NOMO-1 treated with dmso at 0.1 percent for 144 hours (cell line): ENCODE measurements at regions not wholly inside any gene's neighbourhood (a gene's known extent, or its start where the extent isn't known, plus 50 kb on each side); places are given as distances from the start of the nearest gene placed in this dataset.
"Not testable (repeated sequence)": the region's sequence is repeated elsewhere in the genome, so short reads cannot be mapped to it uniquely, and the experiment has no call there.

ENCODE experiments used
- DNase-seq: peaks from one replicate; lab custom pipeline; 2025; ENCODE audit not compliant: unreplicated experiment; lab: John Stamatoyannopoulos, UW

DNA sequence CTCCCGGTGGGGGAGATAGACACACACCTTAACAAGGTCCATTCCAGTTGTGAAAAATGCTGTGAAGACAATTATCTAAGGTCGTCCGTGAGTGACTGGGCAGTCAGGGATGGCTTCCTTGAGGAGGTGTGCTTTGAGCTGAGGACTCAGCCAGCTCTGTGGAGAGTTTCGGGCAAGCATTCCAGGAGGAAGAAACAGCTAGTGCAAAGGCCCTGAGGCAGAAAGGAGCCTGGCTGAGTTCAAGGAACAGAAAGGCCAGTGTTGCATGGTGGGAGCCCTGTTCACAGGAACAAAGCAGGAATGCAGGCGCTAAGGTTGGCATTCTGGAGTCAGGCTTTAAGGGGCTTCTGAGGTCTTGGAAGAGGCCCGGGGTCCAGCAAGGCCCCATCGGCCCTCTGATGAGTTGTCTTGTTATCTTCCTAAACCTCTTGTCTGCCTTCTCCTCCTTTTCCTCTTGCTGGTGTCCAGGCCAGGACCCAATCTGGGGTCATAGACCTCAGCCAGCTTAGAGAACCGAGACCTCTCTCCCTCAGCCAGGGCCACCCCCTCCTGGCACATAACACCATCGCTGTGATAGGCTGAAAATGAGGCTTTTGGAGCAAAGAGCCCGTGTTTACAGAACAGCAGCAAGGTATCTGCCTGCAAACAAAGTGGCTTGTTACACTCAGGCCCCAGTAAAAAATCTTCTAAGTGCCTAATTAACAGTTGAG is 270.2 kb upstream of the MVB12B start:
- no peak for DNase-seq

DNA sequence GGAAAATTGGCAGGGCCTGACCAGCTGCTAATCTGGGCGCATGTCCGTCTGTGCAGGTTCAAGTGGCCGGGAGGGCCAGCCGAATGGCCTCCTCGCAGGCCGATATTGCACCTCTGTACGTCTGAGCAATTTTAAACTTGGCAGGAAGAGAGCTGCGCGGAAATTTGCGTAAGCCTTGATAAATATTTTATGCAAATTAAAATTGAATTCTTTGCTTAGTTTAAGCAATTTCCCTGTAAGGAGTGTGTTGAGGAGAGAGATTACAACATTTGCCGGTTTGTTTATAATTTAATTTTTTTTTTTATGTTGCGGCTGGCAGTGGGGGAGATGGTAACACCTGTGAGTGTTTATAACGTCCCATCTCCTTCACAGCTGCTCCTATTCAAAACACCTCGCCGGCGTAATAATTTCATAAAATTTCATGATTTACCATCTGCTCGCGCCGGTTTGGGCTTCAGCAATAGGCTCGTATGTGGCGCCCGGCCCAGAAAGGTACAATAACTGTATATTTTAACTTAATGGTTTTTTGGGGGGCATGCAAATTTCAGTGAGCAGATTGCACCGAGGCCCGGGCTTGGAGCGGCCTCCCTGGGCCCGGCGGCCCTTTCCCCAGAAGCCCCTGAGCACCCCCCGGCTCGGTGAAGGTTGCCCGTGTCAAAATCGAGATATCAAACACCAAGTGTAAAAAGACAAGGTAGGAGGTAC is 269.4 kb upstream of the MVB12B start:
- no peak for DNase-seq

DNA sequence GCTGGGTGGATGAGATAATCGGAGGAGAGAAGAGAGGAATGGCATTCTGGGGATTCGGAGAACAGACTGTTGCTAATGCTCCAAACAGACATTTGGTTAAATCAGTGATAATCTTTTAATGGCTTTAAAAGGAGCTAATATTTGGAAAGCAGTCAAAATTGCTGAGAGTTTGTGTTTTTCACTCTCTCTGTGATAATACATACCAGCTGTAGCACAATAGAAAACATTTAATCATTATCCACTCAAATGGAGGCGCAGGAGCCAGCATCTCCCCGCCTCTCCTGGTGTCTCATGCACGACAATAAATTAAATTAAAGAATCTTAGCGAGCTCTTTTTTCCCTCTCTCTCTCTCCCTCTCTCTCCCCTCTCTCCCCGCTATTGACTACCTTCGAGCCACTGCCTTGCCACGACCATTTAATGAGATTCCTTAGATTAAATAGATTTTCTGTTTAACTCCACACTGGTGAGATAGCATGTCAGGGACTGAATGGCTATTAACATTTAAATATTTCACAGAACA is 268.6 kb upstream of the MVB12B start:
- no peak for DNase-seq

DNA sequence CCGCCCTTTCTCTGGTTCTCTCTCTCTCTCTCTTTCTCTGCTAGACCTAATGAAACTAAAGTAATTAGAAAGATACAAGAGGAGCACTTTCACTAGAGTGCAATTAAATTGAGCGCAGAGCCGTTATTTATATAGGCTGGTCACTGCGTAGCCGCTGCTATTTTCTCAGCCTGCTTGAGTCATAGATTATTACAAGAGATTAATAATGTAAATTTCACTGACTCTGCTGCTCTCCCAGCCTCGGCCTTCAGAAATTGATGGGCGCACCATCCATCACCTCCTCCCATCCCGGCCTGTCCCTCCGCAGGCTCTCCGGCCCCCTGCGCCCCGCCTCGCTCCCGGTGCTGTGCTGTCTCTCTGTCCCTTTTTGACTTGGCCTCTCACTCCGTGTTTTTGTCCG is 268.0 kb upstream of the MVB12B start:
- no peak for DNase-seq

DNA sequence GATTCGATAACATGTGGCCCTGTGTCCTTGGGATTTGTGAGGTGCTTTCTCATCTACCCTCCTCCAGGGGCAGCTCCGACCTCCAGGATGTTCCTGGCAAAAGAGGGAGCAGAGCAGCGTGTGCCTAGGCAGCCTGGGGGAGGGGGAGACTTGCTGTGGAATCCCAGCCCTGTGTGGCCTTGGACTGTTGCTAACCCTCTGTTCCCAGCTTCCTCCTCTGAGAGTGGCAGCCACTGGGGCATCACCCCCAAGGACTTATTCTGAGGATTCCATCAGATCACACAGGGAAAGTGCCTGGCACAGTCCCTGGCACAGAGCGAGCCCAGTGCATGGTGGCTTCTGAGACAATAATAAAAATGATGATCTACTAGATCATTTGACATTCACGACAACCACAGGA is 265.1 kb upstream of the MVB12B start:
- no peak for DNase-seq

DNA sequence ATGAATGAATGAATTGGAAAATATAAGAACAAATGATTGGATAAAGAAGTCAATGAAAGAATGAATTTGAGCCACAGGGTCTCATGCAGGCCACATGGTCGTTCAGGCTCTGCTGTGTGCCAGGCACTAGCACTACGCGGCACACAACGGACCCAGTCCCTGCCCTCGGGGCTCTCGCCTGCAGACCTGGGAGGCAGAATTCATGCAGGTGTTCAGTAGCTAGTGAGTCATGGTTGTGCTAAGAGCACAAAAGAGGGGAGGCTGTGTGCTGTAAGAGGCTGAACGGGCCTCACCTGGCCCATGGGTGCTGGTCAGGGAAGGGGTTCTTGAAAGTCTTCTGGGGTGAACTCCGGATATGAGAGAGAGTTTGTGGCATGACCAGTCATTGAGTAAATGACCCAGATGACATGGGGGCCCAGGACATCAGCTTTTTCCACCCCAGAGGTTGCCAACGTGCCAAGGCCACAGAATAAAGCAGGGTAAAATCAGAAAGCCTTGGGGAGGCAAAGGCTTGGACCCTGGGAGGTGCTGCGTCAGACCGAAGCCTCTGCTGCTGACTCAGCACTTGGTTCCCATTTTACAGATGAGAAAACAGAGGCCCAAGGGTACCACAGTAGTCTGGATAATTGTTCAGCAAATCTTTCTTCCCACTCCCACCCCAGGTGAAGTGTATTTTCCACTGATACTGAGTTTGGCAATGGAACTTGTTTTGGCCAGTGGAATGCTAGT is 264.3 kb upstream of the MVB12B start:
- DNase-seq, result no peak

DNA sequence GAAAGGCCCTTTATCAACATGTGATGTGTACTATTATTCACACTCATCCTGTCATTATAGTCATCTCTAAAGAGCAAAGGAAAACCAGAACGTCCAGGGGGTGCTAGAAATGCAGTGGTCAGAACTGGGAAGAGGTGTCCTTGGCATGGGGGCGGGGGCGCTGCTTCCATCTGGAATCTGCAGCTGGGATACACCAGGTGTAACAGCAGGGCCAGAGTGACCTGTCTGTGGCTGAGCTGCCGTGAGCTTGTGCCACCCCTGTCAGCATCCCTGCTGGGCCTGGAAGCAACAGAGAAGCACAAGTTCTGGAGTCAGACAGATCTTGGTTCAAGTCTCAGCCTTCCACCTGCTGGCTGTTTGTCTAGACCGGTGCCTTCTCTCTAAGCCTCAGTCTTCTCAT is 263.3 kb upstream of the MVB12B start:
- DNase-seq, result no peak

DNA sequence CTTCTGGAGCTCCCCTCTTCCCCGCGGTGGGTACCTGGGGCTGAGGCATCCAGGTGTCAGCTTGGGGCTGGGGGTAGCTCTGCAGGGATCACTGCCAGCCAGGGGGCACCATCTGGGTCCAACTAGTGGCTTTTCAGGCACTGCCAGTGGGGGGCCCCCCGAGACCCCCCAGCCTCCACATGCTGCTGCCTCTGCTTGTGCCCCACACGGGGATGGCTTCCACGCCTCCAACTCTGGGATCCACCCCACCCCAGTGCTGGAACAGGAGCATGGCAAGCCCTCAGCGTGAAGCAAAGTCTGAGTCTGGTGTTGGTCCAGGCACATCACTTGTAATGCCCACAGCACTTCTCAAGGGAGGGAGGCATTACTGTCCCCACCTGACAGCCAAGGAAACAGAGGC is 260.5 kb upstream of the MVB12B start:
- no peak for DNase-seq

DNA sequence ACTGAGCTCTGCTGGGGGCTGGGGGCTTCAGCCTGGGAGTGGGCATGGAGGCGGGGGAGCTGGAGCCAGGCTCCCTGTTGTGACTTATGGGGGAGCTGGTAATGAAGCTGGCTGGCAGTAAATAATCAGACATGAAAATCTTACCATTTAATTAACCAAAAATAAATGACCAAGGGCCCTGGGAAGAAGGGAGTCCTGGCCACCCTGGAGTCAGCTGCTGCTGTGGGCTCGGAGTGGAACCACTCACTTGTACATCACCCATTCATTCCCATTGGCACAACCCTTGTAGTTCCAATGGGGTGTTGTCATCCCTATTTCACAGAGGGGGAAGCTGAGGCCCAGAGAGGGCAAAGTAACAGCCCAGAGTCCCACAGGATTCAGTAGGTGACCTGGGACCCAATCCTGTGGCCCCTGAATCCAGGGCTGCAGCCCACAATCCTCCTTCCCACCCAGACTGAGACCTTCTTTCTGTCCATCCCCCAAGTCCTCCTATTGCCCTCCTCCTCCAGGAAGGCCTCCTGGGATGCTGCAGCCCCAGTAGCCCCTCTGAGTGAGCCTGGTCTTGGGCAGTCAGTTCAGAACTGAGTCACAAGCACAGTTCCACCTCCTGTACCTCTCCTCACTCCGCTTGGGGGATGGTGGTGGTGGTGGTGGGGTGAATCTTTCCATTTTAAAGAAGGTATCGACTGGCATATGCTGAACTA is 259.4 kb upstream of the MVB12B start:
- DNase-seq, result no peak

DNA sequence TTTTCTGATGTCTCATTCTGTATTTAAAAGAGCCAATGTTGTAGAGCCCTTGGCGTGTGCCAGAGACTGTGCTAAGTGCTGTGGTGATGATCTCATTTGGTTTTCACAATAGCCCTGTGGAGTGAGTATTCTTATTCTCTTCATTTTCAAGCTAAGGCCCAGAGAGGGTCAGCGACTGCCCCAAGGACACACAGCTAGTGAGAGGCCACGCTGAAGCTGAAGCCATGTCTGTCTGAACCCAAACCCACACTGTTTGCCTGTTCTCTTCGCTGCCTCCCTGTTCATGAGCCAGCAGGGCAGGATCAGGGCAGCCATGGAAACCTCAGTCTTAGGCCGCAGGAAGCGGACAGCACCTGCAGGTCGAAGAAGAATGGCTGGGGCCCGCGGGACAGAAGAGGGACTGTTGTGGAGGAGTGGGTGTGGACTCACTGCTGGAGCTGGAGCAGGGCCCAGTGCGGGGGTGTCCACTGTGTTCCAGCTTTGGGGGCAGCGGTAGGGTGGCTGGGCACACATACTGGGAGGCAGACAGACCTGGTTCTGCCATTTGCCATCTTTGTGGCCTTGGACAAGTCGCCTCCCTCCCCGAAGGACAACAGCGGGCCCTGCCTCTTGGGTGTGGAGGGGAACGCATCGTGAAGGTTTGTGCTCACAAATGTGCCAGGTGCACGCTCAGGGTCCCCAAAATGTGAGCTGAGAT is 257.9 kb upstream of the MVB12B start:
- no peak for DNase-seq

DNA sequence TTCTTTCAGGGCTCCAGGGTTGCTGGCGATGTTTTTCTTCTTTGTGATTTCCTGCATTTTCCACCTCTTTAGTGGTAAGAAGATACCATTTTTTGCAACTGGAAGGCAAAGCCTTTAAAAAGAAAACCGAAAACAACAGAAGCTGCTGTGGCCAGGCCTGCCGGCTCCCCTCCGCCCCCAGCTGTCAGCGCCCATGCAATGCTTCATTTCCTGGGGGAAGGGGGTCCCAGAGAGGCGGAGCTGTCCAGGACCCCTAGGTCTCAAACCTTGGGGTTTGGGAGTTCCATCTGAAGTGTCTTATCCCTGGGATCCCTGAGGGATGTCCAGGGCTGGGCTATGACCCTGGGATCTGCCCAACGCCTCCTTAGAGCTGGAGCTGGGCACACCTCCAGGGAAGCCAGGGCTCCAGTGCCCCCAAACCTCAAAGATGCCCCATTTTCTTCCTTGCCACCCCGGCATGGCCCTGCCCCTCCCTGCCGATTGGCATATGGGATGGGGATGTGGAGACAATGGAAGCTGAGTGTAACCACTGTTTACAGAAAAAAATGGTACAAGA is 257.2 kb upstream of the MVB12B start:
- no peak for DNase-seq

DNA sequence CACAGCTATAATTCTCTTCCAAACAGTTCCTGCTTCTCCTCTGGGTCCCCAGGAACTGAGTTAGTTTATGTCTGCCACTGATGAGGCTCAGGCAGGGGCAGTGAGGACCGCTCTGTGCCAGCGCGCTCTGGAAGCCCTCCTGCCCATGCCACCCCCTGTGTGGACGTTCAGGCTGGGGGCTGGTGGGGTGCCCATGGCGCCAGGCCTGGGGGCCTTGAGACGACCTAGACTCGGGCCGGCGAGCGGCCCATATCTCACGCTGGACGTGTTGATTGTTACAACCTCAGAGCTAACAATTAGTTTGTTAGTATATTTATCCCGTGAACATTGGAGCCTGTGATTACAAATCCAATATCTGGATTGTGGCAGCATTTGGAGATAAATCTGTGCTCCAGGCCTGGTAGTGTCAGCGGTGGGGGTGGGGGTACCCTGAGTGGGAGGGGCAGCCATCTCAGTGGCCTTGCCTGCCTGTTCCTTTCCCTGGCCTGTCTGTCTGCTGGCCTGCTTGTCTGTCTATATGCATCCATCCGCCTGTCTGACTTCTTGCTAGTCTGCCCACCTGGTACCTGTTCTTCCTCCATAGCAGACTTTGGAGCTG is 256.5 kb upstream of the MVB12B start:
- DNase-seq, result no peak

DNA sequence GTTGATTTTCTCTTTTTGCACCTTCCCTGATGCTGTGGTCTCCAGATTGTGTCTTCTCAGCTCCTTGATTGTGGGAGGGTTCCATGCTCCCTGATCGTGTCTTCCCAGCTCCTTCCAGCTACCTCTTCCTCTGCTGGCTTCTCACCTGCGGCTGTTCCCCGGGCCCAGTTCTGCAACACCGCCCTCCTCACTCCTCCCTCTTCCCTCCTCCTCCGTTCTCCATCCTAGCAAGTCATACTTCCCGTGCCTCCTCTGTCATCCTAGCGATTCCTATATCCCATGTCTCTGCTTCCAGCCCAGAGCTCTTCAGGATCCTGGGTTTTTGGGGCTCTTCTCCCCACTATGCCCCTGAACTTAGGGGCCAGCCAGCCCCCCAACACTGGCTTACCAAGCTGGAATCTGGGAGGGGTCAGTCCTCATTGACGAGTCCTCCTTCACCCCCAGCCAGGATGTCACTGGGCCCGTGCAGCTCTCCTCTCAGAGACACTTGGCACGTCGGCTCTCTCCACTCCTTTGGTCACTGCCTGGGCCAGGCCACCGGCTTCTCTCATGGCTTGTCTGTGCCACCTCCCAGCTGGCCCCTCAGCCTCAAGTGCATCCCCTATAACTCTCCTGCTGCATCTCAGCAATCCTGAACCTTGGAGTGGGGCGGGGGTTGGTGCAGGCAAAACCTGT is 255.4 kb upstream of the MVB12B start:
- no peak for DNase-seq

DNA sequence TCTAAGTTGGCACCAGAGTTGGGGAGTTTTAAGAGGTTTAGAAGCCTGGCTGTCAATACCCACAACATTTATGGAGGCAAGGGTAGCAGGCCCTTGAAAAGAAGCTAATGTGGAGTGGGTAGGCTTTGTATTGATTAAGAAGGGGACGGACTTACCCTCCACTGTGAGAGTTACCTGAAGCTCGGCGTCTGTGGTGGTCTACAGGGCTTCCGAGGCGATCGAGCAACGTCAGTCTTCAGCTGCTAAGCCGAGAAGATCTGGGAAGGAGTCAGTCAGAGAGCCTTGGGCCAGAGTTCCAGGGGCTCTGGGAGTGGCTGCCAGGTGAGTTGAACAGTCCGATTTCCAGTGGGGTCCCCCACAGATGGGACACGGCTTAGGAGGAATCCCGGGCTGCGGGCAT is 249.0 kb upstream of the MVB12B start:
- not testable (repeated sequence) for DNase-seq

DNA sequence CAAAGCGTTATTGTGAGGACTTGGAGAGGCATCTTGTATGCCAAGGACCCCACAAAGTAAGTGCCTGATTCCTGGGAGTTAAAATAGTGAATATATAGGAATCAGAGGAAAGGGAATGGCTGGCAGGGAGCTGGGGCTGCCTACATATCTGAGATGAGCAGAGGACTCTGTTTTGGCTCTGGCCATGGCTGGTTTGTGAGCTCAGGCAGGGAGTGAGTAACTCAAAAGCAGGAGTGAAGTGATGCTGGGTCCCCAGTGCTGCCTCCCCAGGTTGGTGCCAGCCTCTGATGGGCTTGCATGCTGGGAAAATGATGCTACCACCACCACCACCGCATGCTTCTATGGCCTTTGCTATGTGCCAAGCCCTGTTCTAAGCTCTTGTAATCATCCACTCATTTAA is 246.0 kb upstream of the MVB12B start:
- no peak for DNase-seq

DNA sequence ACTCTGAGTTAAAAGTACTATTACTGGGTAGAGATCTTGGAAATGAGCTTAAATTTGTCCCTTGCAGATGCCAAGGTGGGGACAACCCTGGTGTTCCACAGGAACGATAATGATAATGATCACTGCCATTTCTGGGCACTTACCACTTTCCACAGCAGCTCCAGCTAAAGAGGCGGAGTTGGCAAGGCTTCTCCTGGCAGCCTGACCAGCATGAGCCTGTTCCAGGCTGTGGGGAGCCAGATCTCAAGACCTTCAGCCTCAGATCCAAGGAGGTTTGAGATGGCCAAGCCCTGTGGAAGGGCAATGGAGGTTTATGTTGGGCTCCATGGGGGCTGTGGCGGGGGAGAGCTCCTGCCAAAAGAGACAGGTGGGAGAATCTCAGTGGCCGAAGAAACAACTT is 244.9 kb upstream of the MVB12B start:
- DNase-seq, result no peak

DNA sequence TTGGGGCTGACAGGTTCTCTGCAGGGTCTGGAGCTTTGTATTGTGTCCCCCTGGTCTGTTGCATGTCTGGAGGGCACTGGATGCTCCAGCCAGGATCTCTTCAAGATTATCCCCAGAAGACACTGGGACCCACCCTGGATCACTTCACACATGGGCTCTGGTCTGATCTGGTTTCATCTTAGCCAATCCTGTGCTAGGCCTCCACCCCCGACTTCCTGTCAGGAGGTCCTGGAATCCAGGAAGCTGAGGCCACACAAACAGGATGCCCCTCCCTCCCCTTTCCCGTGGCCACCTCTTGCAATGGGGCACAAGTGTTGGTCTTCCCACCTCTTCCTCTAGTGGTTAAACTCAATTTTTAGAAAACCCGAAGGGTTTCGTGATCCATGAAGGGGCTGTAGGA is 242.6 kb upstream of the MVB12B start:
- no peak for DNase-seq

DNA sequence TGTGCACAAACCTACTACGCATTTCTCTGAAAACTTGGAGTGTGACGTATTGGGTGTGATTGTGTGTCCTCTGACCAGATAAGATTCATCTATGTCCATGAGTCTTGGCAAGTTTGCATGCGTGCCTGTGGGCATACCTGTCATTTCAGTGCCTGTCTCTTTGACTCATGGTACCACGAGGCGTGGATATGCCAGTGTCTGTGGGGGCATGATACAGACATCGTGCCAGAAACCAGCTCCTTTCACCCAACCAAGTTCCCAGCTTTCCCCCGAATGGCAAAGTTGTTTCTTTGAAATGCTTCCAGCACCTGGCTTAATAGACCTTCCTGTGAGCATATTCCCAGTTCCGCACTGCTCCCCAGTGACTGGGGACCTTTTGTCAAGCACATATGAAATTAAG is 241.9 kb upstream of the MVB12B start:
- no peak for DNase-seq

DNA sequence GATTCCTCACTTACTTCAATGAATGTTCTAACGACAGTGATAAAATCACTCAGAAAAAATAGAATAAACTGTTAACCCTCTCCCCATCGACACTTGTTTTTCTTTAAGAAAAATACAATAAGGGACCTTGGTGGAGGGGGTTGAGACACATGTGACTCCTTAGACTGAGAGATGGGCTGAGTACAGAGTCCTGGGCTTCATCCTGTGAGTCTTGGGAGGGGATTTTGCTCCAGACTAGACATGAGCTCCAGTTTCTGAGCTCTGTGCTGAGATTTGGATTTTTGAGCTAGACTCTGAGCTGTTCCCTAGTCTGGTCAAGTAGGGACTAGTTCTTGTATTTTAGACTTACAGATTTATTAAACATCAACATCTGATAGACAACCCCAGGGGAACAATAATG is 241.5 kb upstream of the MVB12B start:
- no peak for DNase-seq

DNA sequence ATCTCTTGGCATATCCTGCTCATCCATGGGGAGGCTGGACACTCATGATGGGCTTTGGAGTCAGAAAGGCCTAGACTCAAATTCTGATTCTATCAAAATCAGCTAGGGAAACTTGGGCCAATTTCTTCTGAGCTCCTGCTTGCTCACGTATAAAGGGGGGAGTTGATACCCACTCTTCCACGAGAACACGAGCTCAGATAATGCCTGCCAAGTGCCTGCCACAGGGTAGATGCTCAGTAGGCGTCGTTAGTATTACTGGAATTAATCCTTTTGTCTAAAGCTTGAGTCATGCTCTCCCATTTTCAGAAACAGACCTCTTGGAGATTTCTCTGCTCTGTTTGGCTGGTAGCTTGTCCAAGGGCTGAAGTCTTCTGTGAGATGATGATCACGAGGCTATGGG is 238.3 kb upstream of the MVB12B start:
- DNase-seq, result no peak
